ENCODE measurements at regions not wholly inside any gene's neighbourhood (a gene's known extent, or its start where the extent isn't known, plus 50 kb on each side); places are given as distances from the start of the nearest gene placed in this dataset.

- TF ChIP-seq EGR1 (IDR thresholded peaks at IDR 0.05; ENCODE audit: borderline replicate concordance, low read depth, low read length) (no peak), YY1 (IDR thresholded peaks at IDR 0.05; ENCODE audit: low read depth, low read length) (no peak), RNF2 (IDR thresholded peaks at IDR 0.05; ENCODE audit: borderline replicate concordance, low read depth, low read length, missing control alignments, poor library complexity, severe bottlenecking) (no peak), BACH1 (IDR thresholded peaks at IDR 0.05; ENCODE audit: low read length) (no peak), RAD21 (IDR thresholded peaks at IDR 0.05 in 1 of 2, conservative IDR thresholded peaks at IDR 0.05 in 1 of 2; ENCODE audit: low read depth in 2 of 2, low read length in 2 of 2) (no peak), MAX (IDR thresholded peaks at IDR 0.05) (no peak), RFX5 (IDR thresholded peaks at IDR 0.05; ENCODE audit: borderline replicate concordance, low read depth, low read length) (no peak), E2F6 (IDR thresholded peaks at IDR 0.05) (no peak), POLR2AphosphoS5 (IDR thresholded peaks at IDR 0.05; ENCODE audit: low read depth, low read length) (no peak), SIN3A (conservative IDR thresholded peaks at IDR 0.05 in 1 of 2, IDR thresholded peaks at IDR 0.05 in 1 of 2; ENCODE audit: low read depth in 1 of 2, low read length in 2 of 2) (no peak), CBX8 (IDR thresholded peaks at IDR 0.05; ENCODE audit: borderline replicate concordance, low read depth, low read length) (no peak), TEAD4 (IDR thresholded peaks at IDR 0.05; ENCODE audit: low read depth, low read length) (no peak), BCL11A (IDR thresholded peaks at IDR 0.05; ENCODE audit: low read depth in 2 of 2, low read length in 2 of 2) (no peak), CBX5 (IDR thresholded peaks at IDR 0.05; ENCODE audit: low read depth, low read length) (no peak)
Observed at GRCh38 chr10:109173121-109173520, 750.2 kb downstream of the XPNPEP1 start (continued).
